Lung (tissue), 11 donors: ENCODE measurements at regions not wholly inside any gene's neighbourhood (a gene's known extent, or its start where the extent isn't known, plus 50 kb on each side); places are given as distances from the start of the nearest gene placed in this dataset.

Experiments
- ATAC-seq: fragments of 200-7000 bp; cut with Tn5 transposase; one replicate; pipeline ENCODE4 v1.9.1; 2020; ENCODE audit warnings: moderate number of reproducible peaks; ENCODE audit not compliant: insufficient read depth, low FRiP score
- DNase-seq, 3 donors: peaks; one replicate each; pipeline ENCODE4 v3.0.0-alpha.2; 2013 to 2017
- H3K27ac ChIP-seq, 2 donors: one replicate each; pipeline ENCODE4 v1.5.1; 2013; ENCODE audit warnings: mild to moderate bottlenecking in 2 of 2, moderate library complexity in 2 of 2, control low read depth in 1 of 2, inconsistent platforms in 1 of 2, low read depth in 1 of 2, low read length in 1 of 2
- H3K27me3 ChIP-seq, 3 donors: one replicate each; pipeline ENCODE4 v1.5.1; 2013; ENCODE audit warnings: low read length in 2 of 3; ENCODE audit not compliant: control insufficient read depth in 3 of 3, insufficient read depth in 3 of 3
- H3K36me3 ChIP-seq, 4 donors: one replicate each; pipeline ENCODE4 v1.5.1; 2013; ENCODE audit warnings: low read length in 4 of 4, mild to moderate bottlenecking in 1 of 4, moderate library complexity in 1 of 4; ENCODE audit not compliant: control insufficient read depth in 4 of 4, insufficient read depth in 4 of 4
- H3K4me1 ChIP-seq, 5 donors: one replicate each; pipeline ENCODE4 v1.5.1; 2013; ENCODE audit warnings: low read length in 5 of 5, mild to moderate bottlenecking in 2 of 5, moderate library complexity in 1 of 5; ENCODE audit not compliant: control insufficient read depth in 5 of 5, insufficient read depth in 5 of 5
- H3K4me3 ChIP-seq: one replicate; pipeline ENCODE4 v1.5.1; 2013; ENCODE audit warnings: mild to moderate bottlenecking, control low read depth, moderate library complexity
- H3K9ac ChIP-seq, 2 donors: one replicate each; pipeline ENCODE4 v1.5.1; 2013; ENCODE audit warnings: low read length in 2 of 2, control low read depth in 1 of 2; ENCODE audit not compliant: insufficient read depth in 1 of 2
- H3K9me3 ChIP-seq, 4 donors: one replicate each; pipeline ENCODE4 v1.5.1; 2013; ENCODE audit warnings: low read length in 3 of 4, mild to moderate bottlenecking in 1 of 4, moderate library complexity in 1 of 4; ENCODE audit not compliant: control insufficient read depth in 4 of 4, insufficient read depth in 3 of 4
- CTCF ChIP-seq: IDR thresholded peaks from 2 replicates; pipeline ENCODE4 v1.5.1; 2012; ENCODE audit warnings: mild to moderate bottlenecking; ENCODE audit errors: control extremely low read depth, extremely low read depth
- WGBS, 2 donors: extraction: QIAGEN DNeasy Blood & Tissue Kit; methylation state at CpG; one replicate each; pipeline ENCODE4 v1.1.7; 2013; 5-methylcytosine and 5-hydroxymethylcytosine counted together
- donor health status: control.
- donor health status: control.
- donor health status: Bipolar disorder and iron deficiency.
- donor health status: healthy.
- donor health status: DM: yes; HTN: yes; CAD: no.

GRCh38 chr11:95585752-95586077, 203.9 kb downstream of the FAM76B start:
- Histone ChIP-seq H3K27ac (no peak overlapping the region), H3K4me3 (no peak overlapping the region), H3K9me3 (no peaks in the 10 kb centered on the region), H3K36me3 (no peaks in the 10 kb centered on the region), H3K4me1 (no peaks in the 10 kb centered on the region), H3K27me3 (no peaks in the 10 kb centered on the region), H3K9ac (no peak overlapping the region)
- 78 to 84% methylated on average over 4 of the region's 4 CpGs for WGBS, 2 donors
- TF ChIP-seq CTCF: no peak
- DNase-seq (no peak), ATAC-seq (no peak)

- no peak for DNase-seq
- no peak for ATAC-seq
- H3K36me3 ChIP-seq: no peaks in the 10 kb centered on the region
- no peak overlapping the region for H3K9ac ChIP-seq
- WGBS, 2 donors: 92 to 93% methylated on average over 3 of the region's 3 CpGs
- no peaks in the 10 kb centered on the region for H3K4me1 ChIP-seq
- no peak overlapping the region for H3K4me3 ChIP-seq
- no peak for TF ChIP-seq CTCF
- no peaks in the 10 kb centered on the region for H3K9me3 ChIP-seq
- no peak overlapping the region for H3K27ac ChIP-seq
- no peaks in the 10 kb centered on the region for H3K27me3 ChIP-seq
These were observed 204.4 kb downstream of the FAM76B start for GRCh38 chr11:95585069-95585751.

- ATAC-seq: no peak
- 94% methylated on average over 2 of the region's 2 CpGs for WGBS, 2 donors
- H3K36me3 ChIP-seq: no peaks in the 10 kb centered on the region
- no peak for TF ChIP-seq CTCF
- no peak overlapping the region for H3K9ac ChIP-seq
- no peak for DNase-seq
- no peaks in the 10 kb centered on the region for H3K4me1 ChIP-seq
- H3K27ac ChIP-seq: no peak overlapping the region
- H3K27me3 ChIP-seq: no peaks in the 10 kb centered on the region
- H3K4me3 ChIP-seq: no peak overlapping the region
- H3K9me3 ChIP-seq: no peaks in the 10 kb centered on the region
These were observed 205.0 kb downstream of the FAM76B start for GRCh38 chr11:95584589-95584988.

GRCh38 chr11:95584180-95584579, 205.4 kb downstream of the FAM76B start:
- Histone ChIP-seq H3K27me3 (no peaks in the 10 kb centered on the region), H3K9me3 (no peaks in the 10 kb centered on the region), H3K9ac (no peak overlapping the region), H3K36me3 (no peaks in the 10 kb centered on the region), H3K4me1 (no peaks in the 10 kb centered on the region), H3K27ac (no peak overlapping the region), H3K4me3 (no peak overlapping the region)
- no peak for DNase-seq
- ATAC-seq: no peak
- 91 to 96% methylated on average over 3 of the region's 3 CpGs for WGBS, 2 donors
- TF ChIP-seq CTCF: no peak
